HEK293 (cell line): ENCODE measurements at regions not wholly inside any gene's neighbourhood (a gene's known extent, or its start where the extent isn't known, plus 50 kb on each side); places are given as distances from the start of the nearest gene placed in this dataset.

Experiments
- BCL11B ChIP-seq: fragments of 450-650 bp; formaldehyde crosslinking; IDR thresholded peaks from 2 replicates; pipeline ENCODE4 v1.5.1; 2016; ENCODE audit warnings: low read depth, missing biosample characterization, missing genetic modification characterization
- PRDM10 ChIP-seq: fragments of 450-650 bp; formaldehyde crosslinking; IDR thresholded peaks from 2 replicates; pipeline ENCODE4 v1.5.1; 2016; ENCODE audit warnings: missing biosample characterization, missing genetic modification characterization
- REPIN1 ChIP-seq: fragments of 450-650 bp; formaldehyde crosslinking; IDR thresholded peaks from 2 replicates; pipeline ENCODE4 v1.5.1; 2017; ENCODE audit warnings: missing biosample characterization, missing genetic modification characterization, low read depth
- ZBTB8A ChIP-seq: fragments of 450-650 bp; formaldehyde crosslinking; IDR thresholded peaks from 2 replicates; pipeline ENCODE4 v1.5.1; 2016; ENCODE audit warnings: missing biosample characterization, missing genetic modification characterization
- ZEB2 ChIP-seq: fragments of 450-650 bp; formaldehyde crosslinking; IDR thresholded peaks from 2 replicates; pipeline ENCODE4 v1.5.1; 2016; ENCODE audit warnings: missing biosample characterization, missing genetic modification characterization
- ZNF10 ChIP-seq: fragments of 450-650 bp; formaldehyde crosslinking; IDR thresholded peaks from 2 replicates; pipeline ENCODE4 v1.5.1; 2017; ENCODE audit warnings: missing biosample characterization, missing genetic modification characterization
- ZNF112 ChIP-seq: fragments of 450-650 bp; formaldehyde crosslinking; IDR thresholded peaks from 2 replicates; pipeline ENCODE4 v1.5.0; 2017; ENCODE audit warnings: missing biosample characterization, missing genetic modification characterization
- ZNF223 ChIP-seq: fragments of 450-650 bp; formaldehyde crosslinking; IDR thresholded peaks from 2 replicates; pipeline ENCODE4 v1.5.1; 2016; ENCODE audit warnings: missing biosample characterization, missing genetic modification characterization
- ZNF416 ChIP-seq: fragments of 450-650 bp; formaldehyde crosslinking; IDR thresholded peaks from 2 replicates; pipeline ENCODE4 v1.5.1; 2016; ENCODE audit warnings: missing biosample characterization, missing genetic modification characterization
- ZNF629 ChIP-seq: fragments of 450-650 bp; formaldehyde crosslinking; IDR thresholded peaks from 2 replicates; pipeline ENCODE4 v1.5.1; 2017; ENCODE audit warnings: missing biosample characterization, missing genetic modification characterization
- ZNF747 ChIP-seq: fragments of 450-650 bp; formaldehyde crosslinking; IDR thresholded peaks from 2 replicates; pipeline ENCODE4 v1.5.1; 2016; ENCODE audit warnings: missing biosample characterization, missing genetic modification characterization
- TF ChIP-seq, protein P1 (sequence below): fragments of 450-650 bp; formaldehyde crosslinking; IDR thresholded peaks from 2 replicates; pipeline ENCODE4 v1.5.1; 2016; ENCODE audit warnings: missing biosample characterization, missing genetic modification characterization
- TF ChIP-seq, protein P2 (sequence below): fragments of 450-650 bp; formaldehyde crosslinking; conservative IDR thresholded peaks from 2 replicates; pipeline ENCODE4 v1.5.1; 2016; ENCODE audit warnings: low read depth, missing biosample characterization, missing genetic modification characterization

GRCh38 chr12:131529196-131530040 is 181.5 kb upstream of the SFSWAP start:
- TF ChIP-seq PRDM10 (tag by site-specific recombination) (no peak), ZNF747 (tag by site-specific recombination) (no peak), ZEB2 (tag by site-specific recombination) (no peak), ZNF10 (tag by site-specific recombination) (no peak), ZNF112 (tag by site-specific recombination) (no peak), ZNF629 (tag by site-specific recombination) (no peak), REPIN1 (tag by site-specific recombination) (no peak), ZNF223 (tag by site-specific recombination) (no peak), BCL11B (tag by site-specific recombination) (no peak), ZNF416 (tag by site-specific recombination) (no peak), ZBTB8A (tag by site-specific recombination) (no peak)
- TF ChIP-seq, protein P1, sequence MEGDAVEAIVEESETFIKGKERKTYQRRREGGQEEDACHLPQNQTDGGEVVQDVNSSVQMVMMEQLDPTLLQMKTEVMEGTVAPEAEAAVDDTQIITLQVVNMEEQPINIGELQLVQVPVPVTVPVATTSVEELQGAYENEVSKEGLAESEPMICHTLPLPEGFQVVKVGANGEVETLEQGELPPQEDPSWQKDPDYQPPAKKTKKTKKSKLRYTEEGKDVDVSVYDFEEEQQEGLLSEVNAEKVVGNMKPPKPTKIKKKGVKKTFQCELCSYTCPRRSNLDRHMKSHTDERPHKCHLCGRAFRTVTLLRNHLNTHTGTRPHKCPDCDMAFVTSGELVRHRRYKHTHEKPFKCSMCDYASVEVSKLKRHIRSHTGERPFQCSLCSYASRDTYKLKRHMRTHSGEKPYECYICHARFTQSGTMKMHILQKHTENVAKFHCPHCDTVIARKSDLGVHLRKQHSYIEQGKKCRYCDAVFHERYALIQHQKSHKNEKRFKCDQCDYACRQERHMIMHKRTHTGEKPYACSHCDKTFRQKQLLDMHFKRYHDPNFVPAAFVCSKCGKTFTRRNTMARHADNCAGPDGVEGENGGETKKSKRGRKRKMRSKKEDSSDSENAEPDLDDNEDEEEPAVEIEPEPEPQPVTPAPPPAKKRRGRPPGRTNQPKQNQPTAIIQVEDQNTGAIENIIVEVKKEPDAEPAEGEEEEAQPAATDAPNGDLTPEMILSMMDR (tag by site-specific recombination), result no peak
- TF ChIP-seq, protein P2, sequence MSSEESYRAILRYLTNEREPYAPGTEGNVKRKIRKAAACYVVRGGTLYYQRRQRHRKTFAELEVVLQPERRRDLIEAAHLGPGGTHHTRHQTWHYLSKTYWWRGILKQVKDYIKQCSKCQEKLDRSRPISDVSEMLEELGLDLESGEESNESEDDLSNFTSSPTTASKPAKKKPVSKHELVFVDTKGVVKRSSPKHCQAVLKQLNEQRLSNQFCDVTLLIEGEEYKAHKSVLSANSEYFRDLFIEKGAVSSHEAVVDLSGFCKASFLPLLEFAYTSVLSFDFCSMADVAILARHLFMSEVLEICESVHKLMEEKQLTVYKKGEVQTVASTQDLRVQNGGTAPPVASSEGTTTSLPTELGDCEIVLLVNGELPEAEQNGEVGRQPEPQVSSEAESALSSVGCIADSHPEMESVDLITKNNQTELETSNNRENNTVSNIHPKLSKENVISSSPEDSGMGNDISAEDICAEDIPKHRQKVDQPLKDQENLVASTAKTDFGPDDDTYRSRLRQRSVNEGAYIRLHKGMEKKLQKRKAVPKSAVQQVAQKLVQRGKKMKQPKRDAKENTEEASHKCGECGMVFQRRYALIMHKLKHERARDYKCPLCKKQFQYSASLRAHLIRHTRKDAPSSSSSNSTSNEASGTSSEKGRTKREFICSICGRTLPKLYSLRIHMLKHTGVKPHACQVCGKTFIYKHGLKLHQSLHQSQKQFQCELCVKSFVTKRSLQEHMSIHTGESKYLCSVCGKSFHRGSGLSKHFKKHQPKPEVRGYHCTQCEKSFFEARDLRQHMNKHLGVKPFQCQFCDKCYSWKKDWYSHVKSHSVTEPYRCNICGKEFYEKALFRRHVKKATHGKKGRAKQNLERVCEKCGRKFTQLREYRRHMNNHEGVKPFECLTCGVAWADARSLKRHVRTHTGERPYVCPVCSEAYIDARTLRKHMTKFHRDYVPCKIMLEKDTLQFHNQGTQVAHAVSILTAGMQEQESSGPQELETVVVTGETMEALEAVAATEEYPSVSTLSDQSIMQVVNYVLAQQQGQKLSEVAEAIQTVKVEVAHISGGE, result no peak
